DND-41 (cell line): ENCODE measurements at regions not wholly inside any gene's neighbourhood (a gene's known extent, or its start where the extent isn't known, plus 50 kb on each side); places are given as distances from the start of the nearest gene placed in this dataset.

Experiments used
- EZH2 ChIP-seq: IDR thresholded peaks from 3 replicates; pipeline ENCODE4 v1.6.1; 2012; ENCODE audit warnings: borderline replicate concordance, low read depth, mild to moderate bottlenecking, moderate library complexity, low read length, inconsistent platforms; ENCODE audit not compliant: severe bottlenecking
- TF ChIP-seq, protein P1 (sequence below): IDR thresholded peaks from 2 replicates; pipeline ENCODE4 v1.5.1; 2012; ENCODE audit warnings: borderline replicate concordance, low read length, moderate library complexity, mild to moderate bottlenecking; ENCODE audit not compliant: poor library complexity, severe bottlenecking; ENCODE audit errors: extremely low read depth

DNA sequence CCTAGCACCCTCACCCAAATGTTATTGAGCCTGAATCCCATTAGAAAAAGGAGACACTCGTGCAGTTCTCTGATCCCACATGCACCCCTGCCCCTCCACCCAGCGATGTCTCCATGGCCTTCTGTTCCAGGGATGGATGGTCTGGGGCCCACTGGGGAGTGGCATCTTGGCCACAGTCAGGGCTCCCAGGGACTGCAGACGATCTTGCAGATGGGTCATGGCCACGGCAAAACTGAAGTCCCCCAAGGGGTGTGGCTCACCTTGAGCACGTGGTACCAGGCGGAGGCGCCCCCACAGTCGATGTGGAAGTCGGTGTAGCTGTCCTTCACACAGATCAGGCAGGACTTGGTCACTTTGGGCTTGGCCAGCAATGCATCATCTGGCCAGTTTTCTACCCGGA is 130.7 kb downstream of the TUBA3C start:
- TF ChIP-seq, protein P1, sequence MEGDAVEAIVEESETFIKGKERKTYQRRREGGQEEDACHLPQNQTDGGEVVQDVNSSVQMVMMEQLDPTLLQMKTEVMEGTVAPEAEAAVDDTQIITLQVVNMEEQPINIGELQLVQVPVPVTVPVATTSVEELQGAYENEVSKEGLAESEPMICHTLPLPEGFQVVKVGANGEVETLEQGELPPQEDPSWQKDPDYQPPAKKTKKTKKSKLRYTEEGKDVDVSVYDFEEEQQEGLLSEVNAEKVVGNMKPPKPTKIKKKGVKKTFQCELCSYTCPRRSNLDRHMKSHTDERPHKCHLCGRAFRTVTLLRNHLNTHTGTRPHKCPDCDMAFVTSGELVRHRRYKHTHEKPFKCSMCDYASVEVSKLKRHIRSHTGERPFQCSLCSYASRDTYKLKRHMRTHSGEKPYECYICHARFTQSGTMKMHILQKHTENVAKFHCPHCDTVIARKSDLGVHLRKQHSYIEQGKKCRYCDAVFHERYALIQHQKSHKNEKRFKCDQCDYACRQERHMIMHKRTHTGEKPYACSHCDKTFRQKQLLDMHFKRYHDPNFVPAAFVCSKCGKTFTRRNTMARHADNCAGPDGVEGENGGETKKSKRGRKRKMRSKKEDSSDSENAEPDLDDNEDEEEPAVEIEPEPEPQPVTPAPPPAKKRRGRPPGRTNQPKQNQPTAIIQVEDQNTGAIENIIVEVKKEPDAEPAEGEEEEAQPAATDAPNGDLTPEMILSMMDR: no peak
- TF ChIP-seq EZH2: no peak
